GM12878 (cell line): ENCODE measurements at regions not wholly inside any gene's neighbourhood (a gene's known extent, or its start where the extent isn't known, plus 50 kb on each side); places are given as distances from the start of the nearest gene placed in this dataset.

Source experiments
- CHD1 ChIP-seq: IDR thresholded peaks from 2 replicates; pipeline ENCODE4 v1.6.1; 2012; ENCODE audit warnings: low read depth, low read length, improper control_type of control experiment
- CTCF ChIP-seq, 3 experiments: IDR thresholded peaks in 2 of 3; conservative IDR thresholded peaks in 1 of 3; 2 replicates each; pipeline ENCODE4 v1.5.1; 2011; ENCODE audit warnings: low read depth in 3 of 3, low read length in 3 of 3, mild to moderate bottlenecking in 3 of 3, control low read depth in 2 of 3, moderate library complexity in 2 of 3, inconsistent platforms in 1 of 3, mixed read lengths in 1 of 3; ENCODE audit not compliant: control insufficient read depth in 2 of 3, insufficient read depth in 1 of 3; ENCODE audit errors: extremely low read depth in 1 of 3
- EP300 ChIP-seq, 2 experiments: fragments of 150-350 bp in 1 of 2; IDR thresholded peaks; 2 replicates each; pipeline ENCODE4 v1.6.1; 2011 to 2012; ENCODE audit warnings: low read depth in 2 of 2, low read length in 2 of 2, borderline replicate concordance in 1 of 2, improper control_type of control experiment in 1 of 2, inconsistent platforms in 1 of 2; ENCODE audit not compliant: control insufficient read depth in 1 of 2
- ESRRA ChIP-seq: IDR thresholded peaks from 2 replicates; pipeline ENCODE4 v1.6.1; 2012; ENCODE audit warnings: mild to moderate bottlenecking, low read length, improper control_type of control experiment
- EZH2 ChIP-seq: IDR thresholded peaks from 2 replicates; pipeline ENCODE4 v1.6.1; 2012; ENCODE audit warnings: low read depth, mild to moderate bottlenecking, control low read depth, inconsistent platforms, low read length, borderline replicate concordance; ENCODE audit not compliant: control insufficient read depth
- JUND ChIP-seq: IDR thresholded peaks from 2 replicates; pipeline ENCODE4 v1.6.1; 2012; ENCODE audit warnings: low read depth, mild to moderate bottlenecking, low read length, improper control_type of control experiment, moderate library complexity
- POLR2A ChIP-seq: IDR thresholded peaks from 2 replicates; pipeline ENCODE4 v1.6.1; 2011; ENCODE audit warnings: low read depth, mild to moderate bottlenecking, low read length
- SREBF2 ChIP-seq: IDR thresholded peaks from 2 replicates; pipeline ENCODE4 v1.6.1; 2012; ENCODE audit warnings: mild to moderate bottlenecking, low read length

DNA sequence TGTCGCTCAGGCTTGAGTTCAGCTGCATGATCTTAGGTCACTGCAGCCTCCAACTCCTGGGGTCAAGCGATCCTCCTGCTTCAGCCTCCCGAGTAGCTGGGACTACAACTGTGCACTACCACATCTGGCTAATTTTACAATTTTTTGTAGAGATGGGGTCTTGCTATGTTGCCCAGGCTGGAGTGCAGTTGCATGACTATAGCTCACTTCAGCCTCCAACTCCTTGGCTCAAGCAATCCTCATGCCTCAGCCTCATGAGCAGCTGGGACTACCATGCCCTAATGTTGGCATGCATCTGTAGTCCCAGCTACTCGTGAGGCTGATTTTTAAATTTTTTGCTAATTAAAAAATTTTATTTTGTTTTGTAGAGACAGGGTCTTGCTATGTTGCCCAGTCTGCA, 101.9 kb upstream of the NPTX2 start:
- TF ChIP-seq EZH2 (no peak), ESRRA (no peak), CTCF (IDR thresholded peaks at IDR 0.05 in 2 of 3, conservative IDR thresholded peaks at IDR 0.05 in 1 of 3; ENCODE audit: control insufficient read depth in 2 of 3, extremely low read depth in 1 of 3, insufficient read depth in 1 of 3, low read depth in 3 of 3, low read length in 3 of 3) (no peak), EP300 (IDR thresholded peaks at IDR 0.05; ENCODE audit: borderline replicate concordance in 1 of 2, control insufficient read depth in 1 of 2, low read depth in 2 of 2, low read length in 2 of 2) (no peak), SREBF2 (no peak), CHD1 (no peak), POLR2A (no peak), JUND (no peak)
